Endothelial cell of umbilical vein (primary cell): ENCODE measurements at regions not wholly inside any gene's neighbourhood (a gene's known extent, or its start where the extent isn't known, plus 50 kb on each side); places are given as distances from the start of the nearest gene placed in this dataset.

Experiments used
- BruUV-seq: library from RNA; stranded (reverse); fragments of 400-500 nt; replicated peaks from 2 replicates; lab custom pipeline; 2021; lab: Mats Ljungman, UMichigan
- CTCF ChIA-PET: fragments of 300-600, 350-600 bp; sonication (Branson Sonifier 250); formaldehyde crosslinking; loops from one replicate; lab custom pipeline; 2021; ENCODE audit warnings: antibody characterized with exemption, inconsistent platforms; lab: Charles Lee
- POLR2A ChIA-PET: fragments of 300-600, 350-600 bp; sonication (Branson Sonifier 250); formaldehyde crosslinking; loops from one replicate; lab custom pipeline; 2021; ENCODE audit warnings: antibody characterized with exemption, inconsistent platforms; lab: Charles Lee
- DNase-seq: peaks from one replicate; pipeline ENCODE4 v3.0.0-alpha.2; 2011; ENCODE audit warnings: low read depth, low spot score
- FAIRE-seq: peaks from 2 replicates; lab custom pipeline; 2011; peaks lifted over from hg19 to GRCh38; lab: Jason Lieb, UNC
- H2AFZ ChIP-seq: 2 replicates; pipeline ENCODE4 v1.6.0; 2012; ENCODE audit warnings: low read depth, low read length, control low read depth, inconsistent platforms
- H3K27ac ChIP-seq: 2 replicates; pipeline ENCODE4 v1.5.1; 2011; ENCODE audit warnings: low read depth, mild to moderate bottlenecking, control low read depth, low read length, moderate library complexity; ENCODE audit not compliant: insufficient read depth
- H3K27me3 ChIP-seq, 2 experiments: 2 replicates each; pipeline versions ENCODE4 v1.6.0 to v1.6.1; 2011; ENCODE audit warnings: low read length in 2 of 2, mixed read lengths in 1 of 2; ENCODE audit not compliant: control insufficient read depth in 2 of 2, insufficient read depth in 2 of 2
- H3K36me3 ChIP-seq, 2 experiments: 2 replicates in 1 of 2; 3 replicates in 1 of 2; pipeline ENCODE4 v1.5.1; 2011; ENCODE audit warnings: low read length in 2 of 2, mild to moderate bottlenecking in 1 of 2, moderate library complexity in 1 of 2; ENCODE audit not compliant: control insufficient read depth in 2 of 2, insufficient read depth in 2 of 2; ENCODE audit errors: extremely low read depth in 1 of 2
- H3K4me1 ChIP-seq: 3 replicates; pipeline ENCODE4 v1.5.1; 2011; ENCODE audit warnings: mild to moderate bottlenecking, low read length; ENCODE audit not compliant: control insufficient read depth, insufficient read depth; ENCODE audit errors: extremely low read depth
- H3K4me2 ChIP-seq: 2 replicates; pipeline ENCODE4 v1.6.1; 2011; ENCODE audit warnings: low read length, control low read depth, mixed read lengths; ENCODE audit not compliant: insufficient read depth
- H3K4me3 ChIP-seq, 3 experiments: fragments of 200-600 bp in 1 of 3; sonication (generic), shearing (Covaris generic) in 1 of 3; replicated peaks in 1 of 3; 2 replicates each; pipeline ENCODE4 v1.5.1; 2011 to 2016; ENCODE audit warnings: control low read depth in 3 of 3, low read length in 3 of 3, mild to moderate bottlenecking in 2 of 3, inconsistent platforms in 1 of 3, low read depth in 1 of 3, moderate library complexity in 1 of 3; ENCODE audit not compliant: insufficient read depth in 1 of 3
- H3K79me2 ChIP-seq: 2 replicates; pipeline ENCODE4 v1.6.0; 2012; ENCODE audit warnings: low read length, inconsistent platforms; ENCODE audit not compliant: control insufficient read depth, insufficient read depth
- H3K9ac ChIP-seq: replicated peaks from 2 replicates; pipeline ENCODE3; 2011; ENCODE audit warnings: low read length, control low read depth; ENCODE audit not compliant: insufficient read depth; ENCODE audit errors: extremely low read depth
- H3K9me1 ChIP-seq: replicated peaks from 3 replicates; pipeline ENCODE4 v1.6.0; 2011; ENCODE audit warnings: mild to moderate bottlenecking, low read length; ENCODE audit not compliant: control insufficient read depth, insufficient read depth; ENCODE audit errors: extremely low read depth
- H3K9me3 ChIP-seq: replicated peaks from 2 replicates; pipeline ENCODE4 v1.5.1; 2012; ENCODE audit warnings: low read length, inconsistent platforms; ENCODE audit not compliant: control insufficient read depth, insufficient read depth
- H4K20me1 ChIP-seq: replicated peaks from 2 replicates; pipeline ENCODE3; 2011; ENCODE audit warnings: mild to moderate bottlenecking, low read length; ENCODE audit not compliant: control insufficient read depth, insufficient read depth; ENCODE audit errors: extremely low read depth
- CTCF ChIP-seq, 2 donors: IDR thresholded peaks; 1 replicate in 1 of 2; 2 replicates in 1 of 2; pipeline ENCODE4 v1.5.1; 2011; ENCODE audit warnings: low read length in 2 of 2, mild to moderate bottlenecking in 2 of 2, moderate library complexity in 2 of 2, control low read depth in 1 of 2, inconsistent platforms in 1 of 2, low read depth in 1 of 2; ENCODE audit not compliant: insufficient read depth in 1 of 2; ENCODE audit errors: extremely low read depth in 1 of 2
- EZH2 ChIP-seq: IDR thresholded peaks from 2 replicates; pipeline ENCODE4 v1.6.1; 2012; ENCODE audit warnings: borderline replicate concordance, low read depth, mild to moderate bottlenecking, moderate library complexity, low read length, inconsistent platforms; ENCODE audit not compliant: severe bottlenecking
- FOS ChIP-seq: IDR thresholded peaks from 2 replicates; pipeline ENCODE4 v1.6.1; 2011; ENCODE audit warnings: mild to moderate bottlenecking, low read length, moderate library complexity, borderline replicate concordance; ENCODE audit not compliant: insufficient read depth
- GATA2 ChIP-seq: IDR thresholded peaks from 2 replicates; pipeline ENCODE4 v1.7.0; 2011; ENCODE audit warnings: low read depth, mild to moderate bottlenecking, moderate library complexity, mixed read lengths, low read length; ENCODE audit not compliant: insufficient read length, insufficient read depth
- JUN ChIP-seq: IDR thresholded peaks from 2 replicates; pipeline ENCODE4 v1.6.1; 2011; ENCODE audit warnings: borderline replicate concordance, low read depth; ENCODE audit not compliant: insufficient read length, insufficient read depth
- MYC ChIP-seq: IDR thresholded peaks from one replicate; pipeline ENCODE4 v1.6.1; 2011; ENCODE audit warnings: mild to moderate bottlenecking, low read depth, low read length
- POLR2A ChIP-seq: IDR thresholded peaks from 2 replicates; pipeline ENCODE4 v1.6.1; 2012; ENCODE audit warnings: low read depth, mild to moderate bottlenecking, control low read depth, low read length
- POLR2AphosphoS5 ChIP-seq: IDR thresholded peaks from 2 replicates; pipeline ENCODE4 v1.6.1; 2012; ENCODE audit warnings: low read depth, mild to moderate bottlenecking, control low read depth, low read length, moderate library complexity; ENCODE audit not compliant: insufficient read depth
- dilution Hi-C: fragments of 300-500 bp; cut with MboI; formaldehyde crosslinking; loops from one replicate; pipeline ENCODE4 v1.15.0; 2019; ENCODE audit warnings: low sequenced_read_pairs; ENCODE audit not compliant: extremely low pct_ligation_motif_present
- intact Hi-C: fragments of 100-400 bp; cut with micrococcal nuclease; formaldehyde crosslinking; loops from one replicate; pipeline ENCODE4 v1.10.0; 2022
- TF ChIP-seq, protein P1 (sequence below): IDR thresholded peaks from 2 replicates; pipeline ENCODE4 v1.6.1; 2011; ENCODE audit not compliant: insufficient read depth, insufficient read length

DNA sequence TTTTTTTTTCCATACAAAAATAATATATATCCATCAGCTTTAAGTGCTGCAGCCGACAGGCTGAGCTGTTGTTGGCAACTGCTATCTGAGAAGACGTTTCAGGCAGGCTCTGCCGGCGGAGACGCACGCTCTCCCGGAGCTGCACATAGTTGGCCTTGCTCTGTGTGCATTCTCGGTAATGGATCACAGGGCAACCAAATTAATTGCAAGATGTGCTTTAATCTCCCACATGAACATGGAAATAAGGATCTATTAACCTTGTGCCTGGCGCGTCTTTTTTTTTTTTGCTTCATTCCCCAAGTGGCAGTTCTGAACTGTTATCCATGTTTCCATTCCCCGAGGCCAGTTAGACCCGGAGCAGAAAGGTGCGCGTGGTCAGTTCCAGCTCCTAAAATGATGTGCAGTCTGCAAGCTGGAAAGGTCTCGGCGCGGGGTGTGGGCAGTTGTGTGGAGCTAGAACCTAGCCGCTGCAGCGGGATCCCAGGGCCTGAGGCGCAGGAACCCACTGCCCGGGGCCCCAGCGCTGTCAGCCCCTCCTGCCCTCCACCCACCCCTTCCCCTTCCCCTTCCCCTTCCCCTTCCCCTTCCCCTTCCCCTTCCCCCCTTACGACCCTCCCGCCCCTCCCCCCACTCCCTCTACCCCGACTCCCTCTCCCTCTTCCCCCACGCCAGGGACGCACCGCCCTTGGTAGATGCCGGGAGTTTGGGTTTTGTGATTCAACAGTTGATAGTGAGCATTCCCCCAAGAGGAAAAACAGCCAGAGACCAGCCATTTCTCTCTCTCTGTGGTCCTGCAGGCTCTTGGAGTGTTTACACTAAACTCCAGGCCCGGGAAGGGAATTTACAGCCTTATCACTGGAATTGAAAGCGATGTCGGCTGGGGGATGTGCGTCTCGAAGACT, 137.8 kb downstream of the CEP120 start:
- dilution Hi-C loops, result no loop called here
- no peaks in the 10 kb centered on the region for H3K4me1 ChIP-seq
- peak; percentile 4 for DNase-seq

More for the DNA sequence above, 137.8 kb downstream of the CEP120 start:
- Histone ChIP-seq H3K9me1 (no peaks in the 10 kb centered on the region), H3K27ac (no peak overlapping the region), H4K20me1 (no peaks in the 10 kb centered on the region), H3K79me2 (no peaks in the 10 kb centered on the region), H3K9me3 (no peaks in the 10 kb centered on the region), H3K4me2 (no peak overlapping the region), H3K27me3 (peaks cover 19 to 41% of the 10 kb centered on the region in 2 experiments), H3K36me3 (no peaks in the 10 kb centered on the region), H2AFZ (no peak overlapping the region), H3K4me3 (no peak overlapping the region), H3K9ac (no peak overlapping the region)
- no peak for FAIRE-seq
- POLR2A ChIA-PET, result interaction anchor here (0.8 kb wide), 1 partner anchor 227 kb away, joined by 4 read pairs; the partner anchor contains the start of gene CSNK1G3
- CTCF ChIA-PET, result no interaction called here
- TF ChIP-seq EZH2, result no peak
- no peak for TF ChIP-seq POLR2A
- no peak for TF ChIP-seq GATA2
- no peak for TF ChIP-seq POLR2AphosphoS5
- TF ChIP-seq CTCF (IDR thresholded peaks at IDR 0.05; ENCODE audit: extremely low read depth in 1 of 2, insufficient read depth in 1 of 2, low read depth in 1 of 2, low read length in 2 of 2), result no peak
- TF ChIP-seq, protein P1, sequence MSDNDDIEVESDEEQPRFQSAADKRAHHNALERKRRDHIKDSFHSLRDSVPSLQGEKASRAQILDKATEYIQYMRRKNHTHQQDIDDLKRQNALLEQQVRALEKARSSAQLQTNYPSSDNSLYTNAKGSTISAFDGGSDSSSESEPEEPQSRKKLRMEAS, result no peak
- no peak for TF ChIP-seq JUN
- TF ChIP-seq FOS, result no peak
- TF ChIP-seq MYC, result no peak
- BruUV-seq, result no TSS peak
- intact Hi-C loops, result no loop called here
